ENCODE measurements at regions not wholly inside any gene's neighbourhood (a gene's known extent, or its start where the extent isn't known, plus 50 kb on each side); places are given as distances from the start of the nearest gene placed in this dataset.
"Not testable (repeated sequence)": the region's sequence is repeated elsewhere in the genome, so short reads cannot be mapped to it uniquely, and the experiment has no call there.

- TF ChIP-seq CTCF, POLR2A (IDR thresholded peaks at IDR 0.05): not testable (repeated sequence)
Measured at GRCh38 chr1:112827391-112827790, 112.3 kb upstream of the PPM1J start.

All from gastroesophageal sphincter (tissue), 3 donors.